ENCODE measurements at regions not wholly inside any gene's neighbourhood (a gene's known extent, or its start where the extent isn't known, plus 50 kb on each side); places are given as distances from the start of the nearest gene placed in this dataset.

DNA sequence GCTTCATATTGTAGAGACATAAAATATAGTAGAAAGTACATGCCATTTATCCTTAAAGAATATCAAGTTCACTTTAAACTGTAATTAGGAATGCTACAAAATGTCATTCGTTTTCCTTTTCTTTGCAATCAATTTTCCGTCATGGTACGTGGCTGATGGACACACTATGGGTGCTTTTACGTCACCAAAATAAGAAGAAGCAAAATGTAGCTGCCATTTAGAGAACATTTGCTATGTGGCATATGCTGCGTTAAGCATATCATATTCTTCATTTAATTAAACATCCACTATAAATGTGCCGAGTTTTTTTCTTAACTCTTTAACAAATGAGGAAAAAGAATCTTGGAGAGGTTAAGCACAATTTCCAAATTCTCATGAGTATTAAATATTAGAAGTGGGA, 1358.5 kb upstream of the NXPH2 start:
- no peaks in the 10 kb centered on the region for H3K79me2 ChIP-seq (ENCODE audit: insufficient read depth, low read depth)
- no peak overlapping the region for H2AFZ ChIP-seq (ENCODE audit: low read depth)
- no peaks in the 10 kb centered on the region for H3K4me1 ChIP-seq (ENCODE audit: low read depth, poor library complexity, severe bottlenecking)
- no peak overlapping the region for H3K4me2 ChIP-seq
- H3K36me3 ChIP-seq (ENCODE audit: insufficient read depth) = no peaks in the 10 kb centered on the region
- no peaks in the 10 kb centered on the region for H3K27me3 ChIP-seq (ENCODE audit: insufficient read depth, low read depth)
- H4K20me1 ChIP-seq (ENCODE audit: insufficient read depth) = no peaks in the 10 kb centered on the region
- no peak overlapping the region for H3K4me3 ChIP-seq (IDR thresholded peaks at IDR 0.05; ENCODE audit: insufficient read depth, low read depth, low read length)
- no peak overlapping the region for H3K9ac ChIP-seq
- TF ChIP-seq, protein P1, sequence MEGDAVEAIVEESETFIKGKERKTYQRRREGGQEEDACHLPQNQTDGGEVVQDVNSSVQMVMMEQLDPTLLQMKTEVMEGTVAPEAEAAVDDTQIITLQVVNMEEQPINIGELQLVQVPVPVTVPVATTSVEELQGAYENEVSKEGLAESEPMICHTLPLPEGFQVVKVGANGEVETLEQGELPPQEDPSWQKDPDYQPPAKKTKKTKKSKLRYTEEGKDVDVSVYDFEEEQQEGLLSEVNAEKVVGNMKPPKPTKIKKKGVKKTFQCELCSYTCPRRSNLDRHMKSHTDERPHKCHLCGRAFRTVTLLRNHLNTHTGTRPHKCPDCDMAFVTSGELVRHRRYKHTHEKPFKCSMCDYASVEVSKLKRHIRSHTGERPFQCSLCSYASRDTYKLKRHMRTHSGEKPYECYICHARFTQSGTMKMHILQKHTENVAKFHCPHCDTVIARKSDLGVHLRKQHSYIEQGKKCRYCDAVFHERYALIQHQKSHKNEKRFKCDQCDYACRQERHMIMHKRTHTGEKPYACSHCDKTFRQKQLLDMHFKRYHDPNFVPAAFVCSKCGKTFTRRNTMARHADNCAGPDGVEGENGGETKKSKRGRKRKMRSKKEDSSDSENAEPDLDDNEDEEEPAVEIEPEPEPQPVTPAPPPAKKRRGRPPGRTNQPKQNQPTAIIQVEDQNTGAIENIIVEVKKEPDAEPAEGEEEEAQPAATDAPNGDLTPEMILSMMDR (conservative IDR thresholded peaks at IDR 0.05; ENCODE audit: low read depth, low read length) = no peak
- H3K27ac ChIP-seq = no peak overlapping the region

DNA sequence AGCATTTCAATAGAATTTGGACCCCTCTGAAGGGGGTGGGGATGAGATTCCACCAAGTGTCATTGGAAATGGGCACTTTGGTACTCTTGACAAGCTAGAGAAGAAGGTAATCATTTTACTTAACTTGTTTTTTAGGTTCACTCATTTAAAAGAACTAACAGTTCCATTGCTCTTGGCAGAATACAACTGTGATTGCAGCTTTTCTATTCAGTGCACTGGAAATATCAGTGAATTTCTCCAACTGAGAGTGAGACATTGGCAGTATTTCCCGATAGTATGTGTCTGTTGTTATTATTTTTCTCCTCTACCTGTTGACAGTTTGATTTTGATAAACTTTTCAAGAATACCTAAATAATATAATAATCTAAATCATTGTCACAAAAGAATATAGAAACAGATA, 1356.7 kb upstream of the NXPH2 start:
- H4K20me1 ChIP-seq (ENCODE audit: insufficient read depth) = no peaks in the 10 kb centered on the region
- H3K27ac ChIP-seq = no peak overlapping the region
- no peak overlapping the region for H3K4me3 ChIP-seq (IDR thresholded peaks at IDR 0.05; ENCODE audit: insufficient read depth, low read depth, low read length)
- no peaks in the 10 kb centered on the region for H3K27me3 ChIP-seq (ENCODE audit: insufficient read depth, low read depth)
- TF ChIP-seq, protein P1 (conservative IDR thresholded peaks at IDR 0.05; ENCODE audit: low read depth, low read length) = no peak
- no peaks in the 10 kb centered on the region for H3K36me3 ChIP-seq (ENCODE audit: insufficient read depth)
- H3K4me2 ChIP-seq = no peak overlapping the region
- H2AFZ ChIP-seq (ENCODE audit: low read depth) = no peak overlapping the region
- no peaks in the 10 kb centered on the region for H3K79me2 ChIP-seq (ENCODE audit: insufficient read depth, low read depth)
- H3K4me1 ChIP-seq (ENCODE audit: low read depth, poor library complexity, severe bottlenecking) = peaks cover under 1% of the 10 kb centered on the region
- H3K9ac ChIP-seq = no peak overlapping the region

DNA sequence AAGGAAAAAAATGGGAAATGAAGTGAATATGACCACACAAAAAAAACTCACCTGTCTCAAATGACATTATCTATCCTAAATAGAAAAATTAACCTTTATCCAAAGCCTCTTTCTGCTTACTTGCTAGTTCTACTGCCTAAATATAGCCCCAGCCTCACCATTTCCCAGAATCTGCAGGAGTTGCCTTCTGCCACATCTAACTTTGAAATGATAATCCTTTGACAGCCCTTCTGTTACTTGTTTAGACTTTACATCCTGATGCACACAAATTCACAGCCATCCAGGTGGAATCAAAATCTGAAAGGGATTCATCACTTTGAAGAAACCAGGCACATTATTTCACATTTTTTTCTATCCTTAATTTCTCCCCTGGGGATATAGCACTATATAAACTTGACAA, 1356.2 kb upstream of the NXPH2 start:
- Histone ChIP-seq H3K36me3 (ENCODE audit: insufficient read depth) (no peaks in the 10 kb centered on the region), H2AFZ (ENCODE audit: low read depth) (no peak overlapping the region), H3K4me2 (no peak overlapping the region), H3K4me1 (ENCODE audit: low read depth, poor library complexity, severe bottlenecking) (peaks cover 5% of the 10 kb centered on the region), H3K27ac (no peak overlapping the region), H3K9ac (no peak overlapping the region), H4K20me1 (ENCODE audit: insufficient read depth) (no peaks in the 10 kb centered on the region), H3K27me3 (ENCODE audit: insufficient read depth, low read depth) (no peaks in the 10 kb centered on the region), H3K79me2 (ENCODE audit: insufficient read depth, low read depth) (no peaks in the 10 kb centered on the region), H3K4me3 (IDR thresholded peaks at IDR 0.05; ENCODE audit: insufficient read depth, low read depth, low read length) (no peak overlapping the region)
- TF ChIP-seq, protein P1 (conservative IDR thresholded peaks at IDR 0.05; ENCODE audit: low read depth, low read length) = no peak

GRCh38 chr2:140128909-140129308, 1348.7 kb upstream of the NXPH2 start:
- peaks cover 9% of the 10 kb centered on the region for H3K4me1 ChIP-seq (ENCODE audit: low read depth, poor library complexity, severe bottlenecking)
- no peaks in the 10 kb centered on the region for H3K79me2 ChIP-seq (ENCODE audit: insufficient read depth, low read depth)
- no peak overlapping the region for H3K9ac ChIP-seq
- no peaks in the 10 kb centered on the region for H3K27me3 ChIP-seq (ENCODE audit: insufficient read depth, low read depth)
- H3K4me3 ChIP-seq (IDR thresholded peaks at IDR 0.05; ENCODE audit: insufficient read depth, low read depth, low read length) = no peak overlapping the region
- no peaks in the 10 kb centered on the region for H4K20me1 ChIP-seq (ENCODE audit: insufficient read depth)
- H3K4me2 ChIP-seq = no peak overlapping the region
- H3K27ac ChIP-seq = no peak overlapping the region
- no peak overlapping the region for H2AFZ ChIP-seq (ENCODE audit: low read depth)
- TF ChIP-seq, protein P1 (conservative IDR thresholded peaks at IDR 0.05; ENCODE audit: low read depth, low read length) = no peak
- no peaks in the 10 kb centered on the region for H3K36me3 ChIP-seq (ENCODE audit: insufficient read depth)
